ENCODE measurements at regions not wholly inside any gene's neighbourhood (a gene's known extent, or its start where the extent isn't known, plus 50 kb on each side); places are given as distances from the start of the nearest gene placed in this dataset.
"Not testable (repeated sequence)": the region's sequence is repeated elsewhere in the genome, so short reads cannot be mapped to it uniquely, and the experiment has no call there.

GRCh38 chr15:77838595-77838994, 205.9 kb upstream of the LINGO1 start:
- DNase-seq: no peak

GRCh38 chr15:77838061-77838460, 205.3 kb upstream of the LINGO1 start:
- no peak for DNase-seq

- no peak for DNase-seq
These were observed 204.9 kb upstream of the LINGO1 start for GRCh38 chr15:77837649-77838025.

- DNase-seq: no peak
These were observed 204.4 kb upstream of the LINGO1 start for GRCh38 chr15:77836906-77837648.

GRCh38 chr15:77836121-77836692, 203.5 kb upstream of the LINGO1 start:
- DNase-seq: no peak

- no peak for DNase-seq
These were observed 201.7 kb upstream of the LINGO1 start for GRCh38 chr15:77834276-77834990.

GRCh38 chr15:77832874-77833273, 200.2 kb upstream of the LINGO1 start:
- DNase-seq: no peak

GRCh38 chr15:77831986-77832385, 199.3 kb upstream of the LINGO1 start:
- DNase-seq: no peak

- DNase-seq: no peak
These were observed 197.3 kb upstream of the LINGO1 start for GRCh38 chr15:77830051-77830468.

- not testable (repeated sequence) for DNase-seq
These were observed 196.6 kb upstream of the LINGO1 start for GRCh38 chr15:77829331-77829730.

- DNase-seq: no peak
These were observed 195.1 kb upstream of the LINGO1 start for GRCh38 chr15:77827860-77828259.

GRCh38 chr15:77826006-77826695, 193.4 kb upstream of the LINGO1 start:
- no peak for DNase-seq

GRCh38 chr15:77825546-77825945, 192.8 kb upstream of the LINGO1 start:
- no peak for DNase-seq

GRCh38 chr15:77825252-77825542, 192.5 kb upstream of the LINGO1 start:
- no peak for DNase-seq

- DNase-seq: no peak
These were observed 191.9 kb upstream of the LINGO1 start for GRCh38 chr15:77824361-77825251.

- DNase-seq: no peak
These were observed 191.0 kb upstream of the LINGO1 start for GRCh38 chr15:77823736-77824135.

GRCh38 chr15:77822631-77823230, 190.0 kb upstream of the LINGO1 start:
- no peak for DNase-seq

- no peak for DNase-seq
These were observed 189.2 kb upstream of the LINGO1 start for GRCh38 chr15:77821959-77822256.

- DNase-seq: peak; percentile 10
These were observed 188.7 kb upstream of the LINGO1 start for GRCh38 chr15:77821188-77821958.

GRCh38 chr15:77819851-77820728, 187.4 kb upstream of the LINGO1 start:
- DNase-seq: no peak

All from NCI-H1417 treated with DMSO at 0.1 percent for 48 hours (cell line).